K562 (cell line): ENCODE measurements at regions not wholly inside any gene's neighbourhood (a gene's known extent, or its start where the extent isn't known, plus 50 kb on each side); places are given as distances from the start of the nearest gene placed in this dataset.

Experiments used
- BCOR ChIP-seq: fragments of 450-650 bp; IDR thresholded peaks from 2 replicates; pipeline ENCODE4 v1.6.1; 2016
- CBFB ChIP-seq: sonication (generic); formaldehyde crosslinking; IDR thresholded peaks from 2 replicates; pipeline ENCODE4 v1.4.0; 2020; ENCODE audit warnings: mild to moderate bottlenecking, missing genetic modification reagents
- CTCF ChIP-seq, 3 experiments: IDR thresholded peaks in 2 of 3; conservative IDR thresholded peaks in 1 of 3; 2 replicates each; pipeline ENCODE4 v1.5.1; 2011 to 2012; ENCODE audit warnings: low read length in 3 of 3, mild to moderate bottlenecking in 3 of 3, control low read depth in 2 of 3, improper control_type of control experiment in 1 of 3, inconsistent platforms in 1 of 3, low read depth in 1 of 3, mixed read lengths in 1 of 3, moderate library complexity in 1 of 3; ENCODE audit not compliant: insufficient read depth in 2 of 3
- PHTF2 ChIP-seq: fragments of 250-450 bp; sonication (Bioruptor Pico); IDR thresholded peaks from 2 replicates; pipeline ENCODE4 v1.5.0; 2021; ENCODE audit warnings: mild to moderate bottlenecking
- POLR2A ChIP-seq: fragments of 450-650 bp; conservative IDR thresholded peaks from 2 replicates; pipeline ENCODE4 v1.6.1; 2016
- ZNF274 ChIP-seq: IDR thresholded peaks from 2 replicates; pipeline ENCODE4 v1.6.1; 2011; ENCODE audit warnings: low read depth, mild to moderate bottlenecking, low read length, moderate library complexity, borderline replicate concordance
- ZNF408 ChIP-seq: fragments of 250-450 bp; sonication (Bioruptor Pico); IDR thresholded peaks from 2 replicates; pipeline ENCODE4 v1.4.0; 2020; ENCODE audit warnings: low read depth, mild to moderate bottlenecking, moderate library complexity

GRCh38 chr5:118321081-118321480 lies 667.3 kb downstream of the DTWD2 start:
- TF ChIP-seq POLR2A (no peak), ZNF408 (CRISPR knock-in tag) (no peak), CBFB (no peak), BCOR (no peak), ZNF274 (no peak), CTCF (IDR thresholded peaks at IDR 0.05 in 2 of 3, conservative IDR thresholded peaks at IDR 0.05 in 1 of 3; ENCODE audit: insufficient read depth in 2 of 3, low read depth in 1 of 3, low read length in 3 of 3) (no peak), PHTF2 (CRISPR knock-in tag) (no peak)
